Stromal cell of bone marrow (primary cell): ENCODE measurements at regions not wholly inside any gene's neighbourhood (a gene's known extent, or its start where the extent isn't known, plus 50 kb on each side); places are given as distances from the start of the nearest gene placed in this dataset.
"Not testable (repeated sequence)": the region's sequence is repeated elsewhere in the genome, so short reads cannot be mapped to it uniquely, and the experiment has no call there.

Experiments used
- DNase-seq: peaks from one replicate; pipeline ENCODE4 v3.0.0-alpha.2; 2012; ENCODE audit warnings: low read depth

- no peak for DNase-seq
Observed at GRCh38 chr1:238753252-238753651, 633.1 kb upstream of the CHRM3 start.

GRCh38 chr1:238752327-238752726 lies 634.0 kb upstream of the CHRM3 start:
- DNase-seq, result no peak

GRCh38 chr1:238745069-238745468 lies 641.3 kb upstream of the CHRM3 start:
- no peak for DNase-seq

DNA sequence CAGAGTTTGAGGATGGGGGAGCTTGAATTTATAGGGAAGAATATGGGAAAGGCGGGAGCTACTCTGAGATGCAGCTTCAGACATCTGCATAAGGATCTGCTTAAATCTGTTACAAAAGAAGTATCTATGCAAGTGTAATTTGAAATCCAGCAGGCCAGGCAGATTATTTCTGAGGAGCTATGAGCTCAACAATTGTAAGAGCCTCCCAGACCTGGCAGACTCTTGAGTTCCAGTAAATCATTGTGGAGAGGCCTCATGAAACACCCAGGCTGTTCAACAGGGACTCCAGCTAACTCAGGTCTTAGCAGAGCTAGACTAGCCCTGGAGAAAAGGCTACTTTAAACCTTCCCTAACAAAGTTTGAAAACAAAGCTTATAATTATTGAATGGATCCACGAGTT lies 647.5 kb upstream of the CHRM3 start:
- peak; percentile 21 for DNase-seq

GRCh38 chr1:238727670-238728069 lies 658.7 kb upstream of the CHRM3 start:
- DNase-seq, result no peak

DNA sequence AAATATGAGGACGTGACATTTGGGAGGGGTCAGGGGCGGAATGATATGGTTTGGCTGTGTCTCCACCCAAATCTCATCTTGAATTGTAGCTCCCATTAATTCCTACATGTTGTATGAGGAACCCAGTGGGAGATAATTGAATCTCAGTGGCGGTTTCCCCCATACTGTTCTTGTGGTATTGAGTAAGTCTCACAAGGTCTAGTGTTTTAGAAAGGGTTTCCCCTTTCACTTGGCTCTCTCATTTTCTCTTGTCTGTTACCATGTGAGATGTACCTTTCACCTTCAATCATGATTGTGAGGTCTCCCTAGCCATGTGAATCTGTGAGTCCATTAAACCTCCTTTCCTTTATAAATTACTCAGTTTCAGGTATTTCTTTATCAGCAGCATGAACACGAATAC lies 663.6 kb upstream of the CHRM3 start:
- no peak for DNase-seq

DNA sequence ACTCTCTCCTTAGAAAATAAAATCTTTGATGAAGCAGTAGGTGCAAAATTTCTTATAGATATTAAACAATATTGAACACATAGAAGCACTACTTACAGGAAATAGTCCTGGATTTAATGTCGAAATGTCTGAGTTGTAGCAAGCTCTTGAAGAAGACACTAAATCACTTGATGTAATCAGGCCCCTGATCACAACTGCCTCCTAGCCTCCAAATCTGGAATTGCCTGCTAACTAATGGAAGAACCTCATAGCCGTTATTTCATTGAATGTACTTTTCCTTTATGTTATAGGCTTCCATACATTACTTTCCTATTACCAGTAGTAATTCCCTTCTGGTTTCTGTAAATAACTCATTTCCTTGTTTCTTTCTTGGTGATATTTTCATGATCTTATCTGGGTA lies 675.7 kb upstream of the CHRM3 start:
- no peak for DNase-seq

DNA sequence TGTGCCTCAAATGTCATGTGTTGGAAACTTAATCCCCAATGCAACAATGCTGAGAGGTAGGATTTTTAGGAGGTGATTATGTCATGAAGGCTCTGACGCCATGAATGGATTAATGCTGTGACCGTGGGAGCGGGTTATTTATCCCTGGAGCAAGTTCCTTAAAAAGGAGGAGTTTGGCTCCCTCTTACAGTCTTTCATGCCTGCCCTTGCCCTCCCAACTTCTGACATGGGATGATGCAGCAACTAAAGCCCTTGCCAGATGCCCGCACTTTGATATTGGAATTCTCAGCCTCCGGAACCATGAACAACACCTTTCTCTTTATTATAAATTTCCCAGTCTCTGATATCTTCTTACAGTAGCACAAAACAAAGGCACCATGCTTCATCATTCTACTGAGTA lies 685.3 kb upstream of the CHRM3 start:
- no peak for DNase-seq

GRCh38 chr1:238690415-238690814 lies 696.0 kb upstream of the CHRM3 start:
- DNase-seq, result no peak

GRCh38 chr1:238684576-238684975 lies 701.8 kb upstream of the CHRM3 start:
- DNase-seq, result not testable (repeated sequence)

- peak; percentile 14 for DNase-seq
Observed at GRCh38 chr1:238681451-238681850, 704.9 kb upstream of the CHRM3 start.

GRCh38 chr1:238681021-238681420 lies 705.3 kb upstream of the CHRM3 start:
- peak; percentile 41 for DNase-seq

GRCh38 chr1:238677567-238677966 lies 708.8 kb upstream of the CHRM3 start:
- DNase-seq, result no peak

- no peak for DNase-seq
Observed at GRCh38 chr1:238675221-238675620, 711.1 kb upstream of the CHRM3 start.

DNA sequence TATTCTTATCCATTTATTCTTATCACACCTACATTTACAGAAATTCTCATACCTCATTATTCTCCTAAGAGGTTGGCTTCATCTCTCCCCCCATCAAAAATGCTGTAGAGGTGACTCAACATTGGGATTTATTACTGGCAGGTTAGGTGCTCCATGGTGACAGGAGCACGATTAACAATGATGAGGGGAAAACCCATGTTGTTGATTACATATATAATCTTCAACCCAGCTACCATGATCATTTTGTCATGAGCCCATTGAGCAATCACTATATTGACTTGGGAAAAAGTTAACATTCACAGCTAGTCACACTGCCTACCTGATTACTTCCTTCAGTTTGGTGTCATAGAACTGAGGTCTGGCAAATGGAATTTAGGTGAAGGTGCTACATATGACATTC lies 712.1 kb upstream of the CHRM3 start:
- DNase-seq, result no peak

DNA sequence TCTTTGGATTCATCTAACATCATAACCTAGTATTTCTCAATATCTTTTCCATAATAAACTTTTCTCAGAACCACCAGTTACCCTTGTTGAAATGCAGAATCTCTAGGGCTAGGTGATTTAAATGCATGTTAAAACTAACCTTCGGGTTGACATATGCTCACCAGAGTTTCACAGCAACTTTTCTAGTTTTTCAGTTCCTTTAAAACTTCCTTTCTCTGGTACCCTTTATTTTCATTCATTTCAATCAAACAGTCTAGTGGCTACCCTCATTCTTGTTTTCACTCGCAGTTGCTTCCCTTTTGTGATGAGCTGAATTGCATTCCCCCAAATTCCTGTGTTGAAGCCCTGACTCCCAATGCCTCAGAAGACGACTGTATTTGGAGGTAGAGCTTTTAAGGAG lies 712.8 kb upstream of the CHRM3 start:
- DNase-seq, result no peak

DNA sequence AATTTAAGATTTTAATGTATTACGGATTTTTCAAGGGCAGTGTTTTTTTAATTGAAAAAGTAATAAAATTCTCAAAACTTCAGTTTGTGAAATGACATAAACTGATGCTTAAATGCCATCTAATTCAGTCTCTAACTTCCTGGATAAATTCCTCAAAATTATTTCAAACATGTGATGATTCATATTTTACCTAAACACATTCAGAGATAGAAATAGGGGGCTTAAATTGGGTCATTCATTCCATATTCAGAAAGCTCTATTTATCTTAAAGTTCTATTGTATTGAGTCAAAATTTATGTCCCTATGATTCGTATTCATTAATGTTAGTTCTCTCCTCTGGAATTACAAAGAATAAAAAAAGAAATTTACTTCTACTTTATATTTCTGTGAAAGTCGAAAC lies 713.6 kb upstream of the CHRM3 start:
- no peak for DNase-seq

DNA sequence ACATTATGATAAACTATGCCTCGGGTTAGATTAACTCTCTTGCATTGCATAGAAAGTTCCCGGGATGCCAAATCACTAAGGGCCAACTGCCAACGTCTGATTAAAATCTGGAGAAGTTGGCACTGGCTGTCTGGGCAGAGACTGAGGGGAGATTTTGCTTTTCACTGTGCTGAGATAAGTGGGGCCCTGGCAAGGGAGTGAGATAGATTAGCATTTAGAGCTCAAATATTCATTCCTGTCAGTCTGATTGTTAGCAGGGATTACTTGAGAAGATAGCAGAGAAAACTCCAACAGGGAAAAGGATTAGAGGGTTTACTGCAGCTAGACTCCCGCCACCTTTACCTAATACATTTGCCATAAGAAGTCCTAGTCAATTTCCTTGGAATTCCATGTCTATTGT lies 714.1 kb upstream of the CHRM3 start:
- DNase-seq, result no peak

GRCh38 chr1:238664139-238664538 lies 722.2 kb upstream of the CHRM3 start:
- DNase-seq, result no peak

- DNase-seq, result no peak
Observed at GRCh38 chr1:238660849-238661248, 725.5 kb upstream of the CHRM3 start.

DNA sequence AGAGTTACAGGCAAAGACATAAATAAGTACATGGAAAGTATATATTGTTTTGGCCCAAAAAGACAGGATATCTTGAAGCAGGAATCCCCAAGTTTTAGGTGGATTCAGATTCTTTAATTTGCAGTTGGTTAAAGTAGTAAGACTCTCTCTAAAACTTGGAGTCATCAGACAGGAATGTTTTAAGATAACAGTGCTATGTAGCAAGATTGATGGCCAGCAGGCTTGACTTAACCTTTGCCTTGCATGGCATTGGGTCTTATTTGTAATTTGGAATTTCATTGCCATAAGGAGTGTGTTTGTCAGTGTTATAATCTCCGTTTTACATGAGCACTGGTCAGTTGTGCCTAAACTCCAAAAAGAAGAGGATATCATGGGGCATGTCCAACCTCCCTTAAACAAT lies 727.6 kb upstream of the CHRM3 start:
- no peak for DNase-seq

GRCh38 chr1:238653693-238654321 lies 732.6 kb upstream of the CHRM3 start:
- no peak for DNase-seq

GRCh38 chr1:238652346-238652968 lies 733.9 kb upstream of the CHRM3 start:
- peak; percentile 87 for DNase-seq

GRCh38 chr1:238649200-238649599 lies 737.2 kb upstream of the CHRM3 start:
- no peak for DNase-seq
